ENCODE measurements at regions not wholly inside any gene's neighbourhood (a gene's known extent, or its start where the extent isn't known, plus 50 kb on each side); places are given as distances from the start of the nearest gene placed in this dataset.

DNA sequence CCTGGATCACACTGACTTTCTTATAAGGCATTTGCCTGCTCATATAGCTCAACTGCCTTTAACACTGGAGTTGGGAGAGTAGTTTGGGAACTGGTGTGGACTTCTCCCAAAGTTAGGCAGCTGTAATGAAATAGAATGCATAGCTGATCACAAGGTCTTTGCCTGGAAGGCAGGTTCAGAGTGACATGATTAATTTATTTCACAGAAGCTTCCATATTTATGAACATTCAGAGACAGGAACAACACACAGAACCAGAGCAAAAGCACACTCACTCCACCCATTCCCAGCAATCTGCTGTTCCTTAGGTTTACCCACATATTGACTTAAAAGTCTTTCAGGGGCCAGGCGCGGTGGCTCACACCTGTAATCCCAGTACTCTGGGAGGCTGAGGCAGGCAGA lies 234.2 kb downstream of the REEP3 start (continued):
- TF ChIP-seq, protein P1, sequence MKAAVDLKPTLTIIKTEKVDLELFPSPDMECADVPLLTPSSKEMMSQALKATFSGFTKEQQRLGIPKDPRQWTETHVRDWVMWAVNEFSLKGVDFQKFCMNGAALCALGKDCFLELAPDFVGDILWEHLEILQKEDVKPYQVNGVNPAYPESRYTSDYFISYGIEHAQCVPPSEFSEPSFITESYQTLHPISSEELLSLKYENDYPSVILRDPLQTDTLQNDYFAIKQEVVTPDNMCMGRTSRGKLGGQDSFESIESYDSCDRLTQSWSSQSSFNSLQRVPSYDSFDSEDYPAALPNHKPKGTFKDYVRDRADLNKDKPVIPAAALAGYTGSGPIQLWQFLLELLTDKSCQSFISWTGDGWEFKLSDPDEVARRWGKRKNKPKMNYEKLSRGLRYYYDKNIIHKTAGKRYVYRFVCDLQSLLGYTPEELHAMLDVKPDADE (IDR thresholded peaks at IDR 0.05), result no peak
- no peak for TF ChIP-seq ZNF331 (CRISPR knock-in tag; IDR thresholded peaks at IDR 0.05; ENCODE audit: low read depth)

DNA sequence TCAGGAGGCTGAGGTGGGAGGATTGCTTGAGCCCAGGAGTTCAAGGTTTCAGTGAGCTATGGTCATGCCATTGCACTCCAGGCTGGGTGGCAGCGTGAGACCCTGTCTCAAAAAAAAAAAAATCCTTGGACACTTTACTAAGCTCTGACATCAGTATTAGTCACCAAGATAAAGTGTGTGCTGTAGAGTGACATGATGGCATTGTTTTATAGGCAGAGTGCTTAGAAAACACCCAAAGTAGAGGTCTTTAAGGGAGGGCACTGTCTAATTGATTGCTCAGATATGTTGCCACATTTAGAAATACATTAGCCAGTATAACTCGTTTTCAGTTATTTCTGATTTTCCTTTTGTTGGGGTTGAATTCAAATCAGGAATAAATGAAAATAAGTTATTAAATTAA lies 235.9 kb downstream of the REEP3 start:
- Mint-ChIP-seq H3K27ac (no peak overlapping the region), H3K27me3 (ENCODE audit: insufficient read depth, low read depth, poor library complexity) (peaks cover 4% of the 10 kb centered on the region), H3K9me3 (no peaks in the 10 kb centered on the region), H3K36me3 (ENCODE audit: low read depth) (no peaks in the 10 kb centered on the region), H3K4me1 (peaks cover 3% of the 10 kb centered on the region; the same call in 2 of the 3 replicates), H3K4me3 (no peak overlapping the region)
- Histone ChIP-seq H3K79me2 (replicated peaks; ENCODE audit: insufficient read depth) (no peaks in the 10 kb centered on the region), H3K4me3 (no peak overlapping the region), H3K27ac (ENCODE audit: low read depth) (no peak overlapping the region), H3K9me2 (ENCODE audit: insufficient read depth) (no peaks in the 10 kb centered on the region; the same call in 1 of the 2 replicates), H3K27me3 (ENCODE audit: insufficient read depth) (no peaks in the 10 kb centered on the region), H2AFZ (no peak overlapping the region), H3K36me3 (ENCODE audit: insufficient read depth) (no peaks in the 10 kb centered on the region), H3K4me1 (ENCODE audit: insufficient read depth) (no peaks in the 10 kb centered on the region), H3K4me2 (no peak overlapping the region), H3F3A (replicated peaks; ENCODE audit: low read depth) (no peaks in the 10 kb centered on the region), H4K20me1 (replicated peaks; ENCODE audit: insufficient read depth) (no peaks in the 10 kb centered on the region)
- TF ChIP-seq, protein P1 (IDR thresholded peaks at IDR 0.05), result no peak
- TF ChIP-seq JUNB (IDR thresholded peaks at IDR 0.05; ENCODE audit: unreplicated experiment) (no peak), EZH2phosphoT487 (IDR thresholded peaks at IDR 0.05; ENCODE audit: unreplicated experiment) (no peak), NANOG (IDR thresholded peaks at IDR 0.05; ENCODE audit: borderline replicate concordance) (no peak), EZH2 (IDR thresholded peaks at IDR 0.05; ENCODE audit: low read depth, unreplicated experiment) (no peak)
- TF ChIP-seq, protein P2, sequence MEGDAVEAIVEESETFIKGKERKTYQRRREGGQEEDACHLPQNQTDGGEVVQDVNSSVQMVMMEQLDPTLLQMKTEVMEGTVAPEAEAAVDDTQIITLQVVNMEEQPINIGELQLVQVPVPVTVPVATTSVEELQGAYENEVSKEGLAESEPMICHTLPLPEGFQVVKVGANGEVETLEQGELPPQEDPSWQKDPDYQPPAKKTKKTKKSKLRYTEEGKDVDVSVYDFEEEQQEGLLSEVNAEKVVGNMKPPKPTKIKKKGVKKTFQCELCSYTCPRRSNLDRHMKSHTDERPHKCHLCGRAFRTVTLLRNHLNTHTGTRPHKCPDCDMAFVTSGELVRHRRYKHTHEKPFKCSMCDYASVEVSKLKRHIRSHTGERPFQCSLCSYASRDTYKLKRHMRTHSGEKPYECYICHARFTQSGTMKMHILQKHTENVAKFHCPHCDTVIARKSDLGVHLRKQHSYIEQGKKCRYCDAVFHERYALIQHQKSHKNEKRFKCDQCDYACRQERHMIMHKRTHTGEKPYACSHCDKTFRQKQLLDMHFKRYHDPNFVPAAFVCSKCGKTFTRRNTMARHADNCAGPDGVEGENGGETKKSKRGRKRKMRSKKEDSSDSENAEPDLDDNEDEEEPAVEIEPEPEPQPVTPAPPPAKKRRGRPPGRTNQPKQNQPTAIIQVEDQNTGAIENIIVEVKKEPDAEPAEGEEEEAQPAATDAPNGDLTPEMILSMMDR (conservative IDR thresholded peaks at IDR 0.05; ENCODE audit: low read depth in 2 of 2), result no peak
- DNase-seq (ENCODE audit: low spot score) (no peak), ATAC-seq (no peak)

DNA sequence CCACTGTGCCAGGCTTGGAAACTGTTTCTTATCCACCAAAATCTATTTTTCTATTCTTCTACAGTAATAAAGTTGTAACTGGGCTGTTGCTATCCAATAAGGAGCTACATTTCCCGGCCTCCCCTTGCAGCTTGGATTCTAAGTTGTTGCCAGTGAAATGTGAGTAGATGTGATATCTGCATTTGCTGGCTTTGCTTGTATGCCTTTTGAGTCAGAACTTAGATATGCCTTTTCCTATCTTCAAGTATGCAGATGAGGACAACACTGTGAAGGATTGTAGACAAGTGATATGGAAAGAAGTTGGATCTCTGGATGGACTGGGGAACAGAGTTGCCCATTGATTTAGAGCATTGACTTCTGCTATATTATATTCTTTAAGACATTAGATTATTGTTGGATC lies 236.9 kb downstream of the REEP3 start:
- H3K4me2 ChIP-seq, result no peak overlapping the region
- no peak overlapping the region for H3K4me3 Mint-ChIP-seq
- DNase-seq (ENCODE audit: low spot score), result no peak
- H4K20me1 ChIP-seq (replicated peaks; ENCODE audit: insufficient read depth), result no peaks in the 10 kb centered on the region
- H3K79me2 ChIP-seq (replicated peaks; ENCODE audit: insufficient read depth), result no peaks in the 10 kb centered on the region
- H3K4me3 ChIP-seq, result no peak overlapping the region
- H3K36me3 ChIP-seq (ENCODE audit: insufficient read depth), result no peaks in the 10 kb centered on the region
- no peak overlapping the region for H3K27ac Mint-ChIP-seq
- H3F3A ChIP-seq (replicated peaks; ENCODE audit: low read depth), result no peaks in the 10 kb centered on the region
- ATAC-seq, result no peak
- H3K27me3 ChIP-seq (ENCODE audit: insufficient read depth), result no peaks in the 10 kb centered on the region
- no peaks in the 10 kb centered on the region for H3K4me1 ChIP-seq (ENCODE audit: insufficient read depth)
- peaks cover 3% of the 10 kb centered on the region; the same call in 2 of the 3 replicates for H3K4me1 Mint-ChIP-seq
- H3K27me3 Mint-ChIP-seq (ENCODE audit: insufficient read depth, low read depth, poor library complexity), result peaks cover 4% of the 10 kb centered on the region
- H3K9me2 ChIP-seq (ENCODE audit: insufficient read depth), result no peaks in the 10 kb centered on the region; the same call in 1 of the 2 replicates
- 0 out of 2 replicates have a peak overlapping the region, but pooled peaks have one; percentile 11 for H2AFZ ChIP-seq
- no peaks in the 10 kb centered on the region for H3K36me3 Mint-ChIP-seq (ENCODE audit: low read depth)
- no peak overlapping the region for H3K27ac ChIP-seq (ENCODE audit: low read depth)
- H3K9me3 Mint-ChIP-seq, result no peaks in the 10 kb centered on the region
- TF ChIP-seq CREB1 (CRISPR knock-in tag; IDR thresholded peaks at IDR 0.05; ENCODE audit: low read depth), result no peak
- TF ChIP-seq NANOG (IDR thresholded peaks at IDR 0.05; ENCODE audit: borderline replicate concordance), result no peak
- no peak for TF ChIP-seq JUNB (IDR thresholded peaks at IDR 0.05; ENCODE audit: unreplicated experiment)
- no peak for TF ChIP-seq POLR2AphosphoS5 (IDR thresholded peaks at IDR 0.05; ENCODE audit: low read depth)
- TF ChIP-seq, protein P2 (conservative IDR thresholded peaks at IDR 0.05; ENCODE audit: low read depth in 2 of 2), result no peak
- TF ChIP-seq EZH2 (IDR thresholded peaks at IDR 0.05; ENCODE audit: low read depth, unreplicated experiment), result no peak
- TF ChIP-seq, protein P3, sequence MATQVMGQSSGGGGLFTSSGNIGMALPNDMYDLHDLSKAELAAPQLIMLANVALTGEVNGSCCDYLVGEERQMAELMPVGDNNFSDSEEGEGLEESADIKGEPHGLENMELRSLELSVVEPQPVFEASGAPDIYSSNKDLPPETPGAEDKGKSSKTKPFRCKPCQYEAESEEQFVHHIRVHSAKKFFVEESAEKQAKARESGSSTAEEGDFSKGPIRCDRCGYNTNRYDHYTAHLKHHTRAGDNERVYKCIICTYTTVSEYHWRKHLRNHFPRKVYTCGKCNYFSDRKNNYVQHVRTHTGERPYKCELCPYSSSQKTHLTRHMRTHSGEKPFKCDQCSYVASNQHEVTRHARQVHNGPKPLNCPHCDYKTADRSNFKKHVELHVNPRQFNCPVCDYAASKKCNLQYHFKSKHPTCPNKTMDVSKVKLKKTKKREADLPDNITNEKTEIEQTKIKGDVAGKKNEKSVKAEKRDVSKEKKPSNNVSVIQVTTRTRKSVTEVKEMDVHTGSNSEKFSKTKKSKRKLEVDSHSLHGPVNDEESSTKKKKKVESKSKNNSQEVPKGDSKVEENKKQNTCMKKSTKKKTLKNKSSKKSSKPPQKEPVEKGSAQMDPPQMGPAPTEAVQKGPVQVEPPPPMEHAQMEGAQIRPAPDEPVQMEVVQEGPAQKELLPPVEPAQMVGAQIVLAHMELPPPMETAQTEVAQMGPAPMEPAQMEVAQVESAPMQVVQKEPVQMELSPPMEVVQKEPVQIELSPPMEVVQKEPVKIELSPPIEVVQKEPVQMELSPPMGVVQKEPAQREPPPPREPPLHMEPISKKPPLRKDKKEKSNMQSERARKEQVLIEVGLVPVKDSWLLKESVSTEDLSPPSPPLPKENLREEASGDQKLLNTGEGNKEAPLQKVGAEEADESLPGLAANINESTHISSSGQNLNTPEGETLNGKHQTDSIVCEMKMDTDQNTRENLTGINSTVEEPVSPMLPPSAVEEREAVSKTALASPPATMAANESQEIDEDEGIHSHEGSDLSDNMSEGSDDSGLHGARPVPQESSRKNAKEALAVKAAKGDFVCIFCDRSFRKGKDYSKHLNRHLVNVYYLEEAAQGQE (IDR thresholded peaks at IDR 0.05; ENCODE audit: unreplicated experiment), result no peak
- no peak for TF ChIP-seq STAT1 (IDR thresholded peaks at IDR 0.05; ENCODE audit: unreplicated experiment)
- TF ChIP-seq, protein P1 (IDR thresholded peaks at IDR 0.05), result no peak
